Upper lobe of left lung (tissue), 4 donors: ENCODE measurements at regions not wholly inside any gene's neighbourhood (a gene's known extent, or its start where the extent isn't known, plus 50 kb on each side); places are given as distances from the start of the nearest gene placed in this dataset.

Experiments
- POLR2A ChIP-seq, 4 donors: fragments of 450-650 bp; IDR thresholded peaks; one replicate each; pipeline ENCODE4 v1.5.1; 2016 to 2017; ENCODE audit warnings: antibody characterized with exemption in 4 of 4, mild to moderate bottlenecking in 2 of 4
- POLR2AphosphoS5 ChIP-seq, 2 donors: sonication (generic); formaldehyde crosslinking; IDR thresholded peaks; one replicate each; pipeline ENCODE4 v1.5.1; 2017; ENCODE audit warnings: antibody characterized with exemption in 2 of 2
- TF ChIP-seq, protein P1 (sequence below), 6 experiments: fragments of 450-650 bp in 4 of 6; fragments of 200-600 bp in 2 of 6; sonication (generic) in 2 of 6; IDR thresholded peaks; one replicate each; pipeline ENCODE4 v1.5.1; 2016 to 2019; ENCODE audit warnings: antibody characterized with exemption in 6 of 6

DNA sequence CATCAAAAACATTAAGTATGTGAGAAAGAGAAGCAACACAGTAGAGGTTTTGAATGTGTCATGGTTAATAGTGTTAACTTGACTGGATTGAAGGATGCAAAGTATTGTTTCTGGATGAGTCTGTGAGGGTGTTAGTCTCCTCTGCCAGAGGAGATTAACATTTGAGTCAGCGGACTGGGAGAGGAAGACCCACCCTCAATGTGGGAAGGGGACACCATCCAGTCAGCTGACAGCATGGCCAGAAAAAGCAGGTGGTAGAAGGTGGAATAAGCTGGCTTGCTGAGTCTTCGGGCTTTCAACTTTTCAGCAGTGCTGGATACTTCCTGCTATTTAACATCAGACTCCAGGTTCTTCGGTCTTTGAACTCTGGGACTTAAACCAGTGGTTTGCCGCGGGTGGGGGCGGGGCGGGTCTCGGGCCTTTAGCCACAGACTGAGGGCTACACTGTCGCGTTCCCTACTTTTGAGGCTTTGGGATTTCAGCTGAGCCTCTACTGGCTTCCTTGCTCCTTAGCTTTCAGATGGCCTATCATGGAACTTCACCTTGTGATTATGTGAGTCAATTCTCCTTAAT is 309.9 kb upstream of the ST8SIA4 start:
- TF ChIP-seq POLR2A (IDR thresholded peaks at IDR 0.05) (no peak), POLR2AphosphoS5 (IDR thresholded peaks at IDR 0.05) (no peak)
- TF ChIP-seq, protein P1, sequence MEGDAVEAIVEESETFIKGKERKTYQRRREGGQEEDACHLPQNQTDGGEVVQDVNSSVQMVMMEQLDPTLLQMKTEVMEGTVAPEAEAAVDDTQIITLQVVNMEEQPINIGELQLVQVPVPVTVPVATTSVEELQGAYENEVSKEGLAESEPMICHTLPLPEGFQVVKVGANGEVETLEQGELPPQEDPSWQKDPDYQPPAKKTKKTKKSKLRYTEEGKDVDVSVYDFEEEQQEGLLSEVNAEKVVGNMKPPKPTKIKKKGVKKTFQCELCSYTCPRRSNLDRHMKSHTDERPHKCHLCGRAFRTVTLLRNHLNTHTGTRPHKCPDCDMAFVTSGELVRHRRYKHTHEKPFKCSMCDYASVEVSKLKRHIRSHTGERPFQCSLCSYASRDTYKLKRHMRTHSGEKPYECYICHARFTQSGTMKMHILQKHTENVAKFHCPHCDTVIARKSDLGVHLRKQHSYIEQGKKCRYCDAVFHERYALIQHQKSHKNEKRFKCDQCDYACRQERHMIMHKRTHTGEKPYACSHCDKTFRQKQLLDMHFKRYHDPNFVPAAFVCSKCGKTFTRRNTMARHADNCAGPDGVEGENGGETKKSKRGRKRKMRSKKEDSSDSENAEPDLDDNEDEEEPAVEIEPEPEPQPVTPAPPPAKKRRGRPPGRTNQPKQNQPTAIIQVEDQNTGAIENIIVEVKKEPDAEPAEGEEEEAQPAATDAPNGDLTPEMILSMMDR (IDR thresholded peaks at IDR 0.05) = no peak
